ENCODE measurements at regions not wholly inside any gene's neighbourhood (a gene's known extent, or its start where the extent isn't known, plus 50 kb on each side); places are given as distances from the start of the nearest gene placed in this dataset.

- no peak overlapping the region for H3K27ac Mint-ChIP-seq
- peaks cover 6% of the 10 kb centered on the region for H3K9me3 Mint-ChIP-seq
- no peak for DNase-seq (ENCODE audit: extremely low spot score, unreplicated experiment)
Observed at GRCh38 chr2:8203364-8203763, 478.5 kb upstream of the ID2 start.

GRCh38 chr2:8204711-8205110, 477.1 kb upstream of the ID2 start:
- no peaks in the 10 kb centered on the region for H3K27me3 Mint-ChIP-seq
- H3K4me3 Mint-ChIP-seq, result no peak overlapping the region

More at GRCh38 chr2:8203364-8203763, 478.5 kb upstream of the ID2 start:
- H3K4me3 Mint-ChIP-seq, result no peak overlapping the region
- no peaks in the 10 kb centered on the region for H3K4me1 Mint-ChIP-seq (ENCODE audit: unreplicated experiment)
- TF ChIP-seq CTCF (conservative IDR thresholded peaks at IDR 0.05), result no peak
- no peaks in the 10 kb centered on the region for H3K36me3 Mint-ChIP-seq
- H3K27me3 Mint-ChIP-seq, result no peaks in the 10 kb centered on the region

GRCh38 chr2:8209494-8209893, 472.4 kb upstream of the ID2 start:
- H3K27ac Mint-ChIP-seq, result no peak overlapping the region
- TF ChIP-seq CTCF (conservative IDR thresholded peaks at IDR 0.05), result no peak
- no peak overlapping the region for H3K4me3 Mint-ChIP-seq
- peaks cover 3% of the 10 kb centered on the region for H3K9me3 Mint-ChIP-seq
- H3K27me3 Mint-ChIP-seq, result no peaks in the 10 kb centered on the region
- DNase-seq (ENCODE audit: extremely low spot score, unreplicated experiment), result no peak
- H3K4me1 Mint-ChIP-seq (ENCODE audit: unreplicated experiment), result no peaks in the 10 kb centered on the region
- H3K36me3 Mint-ChIP-seq, result no peaks in the 10 kb centered on the region

More at GRCh38 chr2:8204711-8205110, 477.1 kb upstream of the ID2 start:
- Mint-ChIP-seq H3K4me1 (ENCODE audit: unreplicated experiment) (no peaks in the 10 kb centered on the region), H3K36me3 (no peaks in the 10 kb centered on the region), H3K27ac (no peak overlapping the region), H3K9me3 (peaks cover 5% of the 10 kb centered on the region)
- no peak for DNase-seq (ENCODE audit: extremely low spot score, unreplicated experiment)
- no peak for TF ChIP-seq CTCF (conservative IDR thresholded peaks at IDR 0.05)

- Mint-ChIP-seq H3K4me3 (no peak overlapping the region), H3K9me3 (peaks cover 3% of the 10 kb centered on the region), H3K27me3 (no peaks in the 10 kb centered on the region), H3K36me3 (no peaks in the 10 kb centered on the region), H3K27ac (peak overlapping the region; percentile 40), H3K4me1 (ENCODE audit: unreplicated experiment) (no peaks in the 10 kb centered on the region)
- TF ChIP-seq CTCF (conservative IDR thresholded peaks at IDR 0.05), result no peak
- no peak for DNase-seq (ENCODE audit: extremely low spot score, unreplicated experiment)
Observed at GRCh38 chr2:8211384-8211783, 470.5 kb upstream of the ID2 start.

- no peak overlapping the region for H3K27ac Mint-ChIP-seq
- H3K4me1 Mint-ChIP-seq (ENCODE audit: unreplicated experiment), result no peaks in the 10 kb centered on the region
- no peak for DNase-seq (ENCODE audit: extremely low spot score, unreplicated experiment)
- TF ChIP-seq CTCF (conservative IDR thresholded peaks at IDR 0.05), result no peak
- no peaks in the 10 kb centered on the region for H3K27me3 Mint-ChIP-seq
- H3K4me3 Mint-ChIP-seq, result no peak overlapping the region
- no peaks in the 10 kb centered on the region for H3K36me3 Mint-ChIP-seq
- H3K9me3 Mint-ChIP-seq, result peaks cover 3% of the 10 kb centered on the region
Observed at GRCh38 chr2:8212239-8212638, 469.6 kb upstream of the ID2 start.

GRCh38 chr2:8214036-8214615, 467.7 kb upstream of the ID2 start:
- no peak overlapping the region for H3K4me3 Mint-ChIP-seq
- H3K36me3 Mint-ChIP-seq, result no peaks in the 10 kb centered on the region
- no peak for DNase-seq (ENCODE audit: extremely low spot score, unreplicated experiment)
- peaks cover 8% of the 10 kb centered on the region for H3K4me1 Mint-ChIP-seq (ENCODE audit: unreplicated experiment)
- H3K27me3 Mint-ChIP-seq, result no peaks in the 10 kb centered on the region
- no peak overlapping the region for H3K27ac Mint-ChIP-seq
- TF ChIP-seq CTCF (conservative IDR thresholded peaks at IDR 0.05), result no peak
- peaks cover 3% of the 10 kb centered on the region for H3K9me3 Mint-ChIP-seq

Measured in type B pancreatic cell (in vitro differentiated cells).